ENCODE measurements at regions not wholly inside any gene's neighbourhood (a gene's known extent, or its start where the extent isn't known, plus 50 kb on each side); places are given as distances from the start of the nearest gene placed in this dataset.

- Histone ChIP-seq H3K27ac (ENCODE audit: low read length) (no peak overlapping the region), H3K9ac (ENCODE audit: low read length) (no peak overlapping the region), H3K4me3 (ENCODE audit: low read length) (no peak overlapping the region), H3K9me2 (ENCODE audit: insufficient read depth, low read length) (no peaks in the 10 kb centered on the region), H3K4me2 (ENCODE audit: low read length) (no peak overlapping the region), H3K36me3 (ENCODE audit: insufficient read depth, low read length) (no peaks in the 10 kb centered on the region), H2AFZ (ENCODE audit: low read depth, low read length) (no peak overlapping the region), H3K79me2 (replicated peaks; ENCODE audit: insufficient read depth, low read length) (no peaks in the 10 kb centered on the region), H4K20me1 (ENCODE audit: insufficient read depth) (no peaks in the 10 kb centered on the region), H3K9me3 (ENCODE audit: low read length) (no peaks in the 10 kb centered on the region), H3K27me3 (ENCODE audit: insufficient read depth, low read depth, low read length) (no peaks in the 10 kb centered on the region), H3F3A (ENCODE audit: insufficient read depth, low read length, poor library complexity, severe bottlenecking) (no peaks in the 10 kb centered on the region)
- TF ChIP-seq MXI1 (conservative IDR thresholded peaks at IDR 0.05; ENCODE audit: poor library complexity, severe bottlenecking) (no peak), EZH2 (IDR thresholded peaks at IDR 0.05; ENCODE audit: borderline replicate concordance, insufficient read depth, low read length, poor library complexity, severe bottlenecking) (no peak), EP300 (conservative IDR thresholded peaks at IDR 0.05; ENCODE audit: poor library complexity, severe bottlenecking) (no peak), RAD21 (conservative IDR thresholded peaks at IDR 0.05) (no peak), TAF1 (IDR thresholded peaks at IDR 0.05; ENCODE audit: low read depth) (no peak), CTCF (IDR thresholded peaks at IDR 0.05; ENCODE audit: poor library complexity, severe bottlenecking) (no peak)
Measured at GRCh38 chr2:183623227-183623626, 499.0 kb downstream of the NUP35 start.

- H3K4me3 ChIP-seq (ENCODE audit: low read length) = no peak overlapping the region
Measured at GRCh38 chr2:183630964-183631363, 506.7 kb downstream of the NUP35 start.

More at GRCh38 chr2:183630964-183631363, 506.7 kb downstream of the NUP35 start:
- Histone ChIP-seq H4K20me1 (ENCODE audit: insufficient read depth) (no peaks in the 10 kb centered on the region), H3K9me3 (ENCODE audit: low read length) (no peaks in the 10 kb centered on the region), H2AFZ (ENCODE audit: low read depth, low read length) (no peak overlapping the region), H3K36me3 (ENCODE audit: insufficient read depth, low read length) (no peaks in the 10 kb centered on the region), H3F3A (ENCODE audit: insufficient read depth, low read length, poor library complexity, severe bottlenecking) (no peaks in the 10 kb centered on the region), H3K27me3 (ENCODE audit: insufficient read depth, low read depth, low read length) (no peaks in the 10 kb centered on the region), H3K79me2 (replicated peaks; ENCODE audit: insufficient read depth, low read length) (no peaks in the 10 kb centered on the region), H3K27ac (ENCODE audit: low read length) (no peak overlapping the region), H3K9ac (ENCODE audit: low read length) (no peak overlapping the region), H3K4me2 (ENCODE audit: low read length) (no peak overlapping the region), H3K9me2 (ENCODE audit: insufficient read depth, low read length) (no peaks in the 10 kb centered on the region)
- no peak for TF ChIP-seq TAF1 (IDR thresholded peaks at IDR 0.05; ENCODE audit: low read depth)
- TF ChIP-seq EP300 (conservative IDR thresholded peaks at IDR 0.05; ENCODE audit: poor library complexity, severe bottlenecking) = no peak
- TF ChIP-seq REST (IDR thresholded peaks at IDR 0.05; ENCODE audit: borderline replicate concordance) = no peak
- TF ChIP-seq POLR2AphosphoS5 (IDR thresholded peaks at IDR 0.05) = no peak
- no peak for TF ChIP-seq MXI1 (conservative IDR thresholded peaks at IDR 0.05; ENCODE audit: poor library complexity, severe bottlenecking)
- no peak for TF ChIP-seq CTCF (IDR thresholded peaks at IDR 0.05; ENCODE audit: poor library complexity, severe bottlenecking)
- no peak for TF ChIP-seq SMC3 (conservative IDR thresholded peaks at IDR 0.05; ENCODE audit: poor library complexity)
- TF ChIP-seq EZH2 (IDR thresholded peaks at IDR 0.05; ENCODE audit: borderline replicate concordance, insufficient read depth, low read length, poor library complexity, severe bottlenecking) = no peak
- no peak for TF ChIP-seq RAD21 (conservative IDR thresholded peaks at IDR 0.05)
